Hepatocyte (in vitro differentiated cells): ENCODE measurements at regions not wholly inside any gene's neighbourhood (a gene's known extent, or its start where the extent isn't known, plus 50 kb on each side); places are given as distances from the start of the nearest gene placed in this dataset.

Experiments
- EZH2 ChIP-seq: fragments of 200-600 bp; sonication (generic); IDR thresholded peaks from 2 replicates; pipeline ENCODE4 v1.6.1; 2016; ENCODE audit warnings: antibody characterized with exemption, mild to moderate bottlenecking, borderline replicate concordance
- TF ChIP-seq, protein P1 (sequence below): fragments of 200-600 bp; sonication (generic); IDR thresholded peaks from 2 replicates; pipeline ENCODE4 v1.5.1; 2016; ENCODE audit warnings: antibody characterized with exemption, mild to moderate bottlenecking; ENCODE audit not compliant: poor library complexity

DNA sequence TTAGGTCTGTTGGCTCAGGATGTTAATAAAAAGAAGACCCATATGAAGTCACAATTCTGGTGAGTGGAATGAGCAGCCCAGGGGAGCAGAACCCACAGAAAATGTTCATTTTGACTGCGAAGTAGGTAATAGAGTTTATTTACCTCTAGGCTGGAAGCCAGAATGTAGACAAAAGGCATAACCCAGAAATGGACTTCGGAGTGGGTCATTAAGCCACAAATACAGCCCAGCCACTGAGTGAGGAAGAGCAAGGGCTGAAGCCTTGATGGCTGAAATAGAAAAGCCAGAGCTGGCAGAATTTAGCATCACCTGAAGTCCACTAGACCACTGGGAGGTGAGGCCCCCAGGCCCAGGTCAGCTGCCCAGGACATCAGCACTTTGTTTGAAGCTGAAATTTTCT lies 168.0 kb downstream of the NXNL2 start:
- TF ChIP-seq, protein P1, sequence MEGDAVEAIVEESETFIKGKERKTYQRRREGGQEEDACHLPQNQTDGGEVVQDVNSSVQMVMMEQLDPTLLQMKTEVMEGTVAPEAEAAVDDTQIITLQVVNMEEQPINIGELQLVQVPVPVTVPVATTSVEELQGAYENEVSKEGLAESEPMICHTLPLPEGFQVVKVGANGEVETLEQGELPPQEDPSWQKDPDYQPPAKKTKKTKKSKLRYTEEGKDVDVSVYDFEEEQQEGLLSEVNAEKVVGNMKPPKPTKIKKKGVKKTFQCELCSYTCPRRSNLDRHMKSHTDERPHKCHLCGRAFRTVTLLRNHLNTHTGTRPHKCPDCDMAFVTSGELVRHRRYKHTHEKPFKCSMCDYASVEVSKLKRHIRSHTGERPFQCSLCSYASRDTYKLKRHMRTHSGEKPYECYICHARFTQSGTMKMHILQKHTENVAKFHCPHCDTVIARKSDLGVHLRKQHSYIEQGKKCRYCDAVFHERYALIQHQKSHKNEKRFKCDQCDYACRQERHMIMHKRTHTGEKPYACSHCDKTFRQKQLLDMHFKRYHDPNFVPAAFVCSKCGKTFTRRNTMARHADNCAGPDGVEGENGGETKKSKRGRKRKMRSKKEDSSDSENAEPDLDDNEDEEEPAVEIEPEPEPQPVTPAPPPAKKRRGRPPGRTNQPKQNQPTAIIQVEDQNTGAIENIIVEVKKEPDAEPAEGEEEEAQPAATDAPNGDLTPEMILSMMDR: no peak
- no peak for TF ChIP-seq EZH2
